NCI-H2227 (cell line): ENCODE measurements at regions not wholly inside any gene's neighbourhood (a gene's known extent, or its start where the extent isn't known, plus 50 kb on each side); places are given as distances from the start of the nearest gene placed in this dataset.

Experiments
- DNase-seq: peaks from one replicate; lab custom pipeline; 2025; ENCODE audit not compliant: unreplicated experiment; lab: John Stamatoyannopoulos, UW

- no peak for DNase-seq
Observed at GRCh38 chr5:144103611-144104485, 66.6 kb downstream of the YIPF5 start.

GRCh38 chr5:144105371-144105770 is 65.1 kb downstream of the YIPF5 start:
- DNase-seq, result no peak

GRCh38 chr5:144108131-144108530 is 62.3 kb downstream of the YIPF5 start:
- DNase-seq, result no peak
